Activated T-cell treated with anti-CD3 and anti-CD28 coated beads, Interleukin-2, amount 50 U/mL, for 48 hours (primary cell): ENCODE measurements at regions not wholly inside any gene's neighbourhood (a gene's known extent, or its start where the extent isn't known, plus 50 kb on each side); places are given as distances from the start of the nearest gene placed in this dataset.

ENCODE experiments used
- DNase-seq, 2 experiments: peaks; one replicate each; pipeline ENCODE4 v3.0.0-alpha.2; 2020

GRCh38 chr10:111131168-111131799 lies 54.5 kb downstream of the ADRA2A start:
- no peak for DNase-seq

DNA sequence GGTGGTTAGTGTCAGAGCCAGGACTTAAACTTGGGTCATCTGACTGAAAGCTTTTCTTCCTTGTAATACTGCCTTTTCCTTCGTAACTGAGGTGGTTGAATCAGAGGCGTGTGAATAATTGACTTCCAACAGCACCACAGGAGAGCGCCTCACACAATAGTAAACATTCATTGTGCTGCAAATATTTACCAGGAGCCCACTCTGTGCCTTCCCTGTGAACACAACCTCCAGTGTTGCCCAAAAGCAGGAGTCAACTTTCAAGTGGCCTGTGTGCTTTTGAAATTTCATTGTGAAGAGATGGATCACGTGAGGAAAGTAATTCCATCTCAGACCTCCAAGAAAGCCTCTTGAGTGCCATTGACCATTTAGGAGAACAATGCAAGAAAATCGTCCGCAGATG lies 60.2 kb downstream of the ADRA2A start:
- no peak for DNase-seq

- DNase-seq: no peak
Observed at GRCh38 chr10:111137587-111137986, 60.8 kb downstream of the ADRA2A start.

DNA sequence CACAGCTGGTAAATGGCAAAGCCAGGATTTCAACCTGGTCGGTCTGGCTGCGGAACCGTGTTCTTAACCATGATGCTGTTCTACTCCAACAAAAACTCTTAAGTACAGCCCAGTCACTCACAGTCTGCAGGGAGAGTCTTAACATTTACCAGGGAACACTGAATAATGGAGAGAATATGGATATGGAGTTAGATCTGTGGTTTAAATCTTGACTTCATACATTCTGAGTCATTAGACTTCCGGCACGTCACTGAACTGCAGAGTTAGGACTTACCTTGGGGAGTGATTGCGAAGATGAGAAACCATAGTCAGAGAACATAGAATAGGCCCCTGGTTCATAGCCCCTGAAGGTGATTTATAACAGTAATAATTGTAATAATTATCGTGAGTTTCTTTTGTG lies 61.7 kb downstream of the ADRA2A start:
- no peak for DNase-seq

GRCh38 chr10:111139567-111139966 lies 62.7 kb downstream of the ADRA2A start:
- DNase-seq: no peak

GRCh38 chr10:111142092-111142768 lies 65.4 kb downstream of the ADRA2A start:
- no peak for DNase-seq

- no peak for DNase-seq
Observed at GRCh38 chr10:111146025-111146640, 69.3 kb downstream of the ADRA2A start.

DNA sequence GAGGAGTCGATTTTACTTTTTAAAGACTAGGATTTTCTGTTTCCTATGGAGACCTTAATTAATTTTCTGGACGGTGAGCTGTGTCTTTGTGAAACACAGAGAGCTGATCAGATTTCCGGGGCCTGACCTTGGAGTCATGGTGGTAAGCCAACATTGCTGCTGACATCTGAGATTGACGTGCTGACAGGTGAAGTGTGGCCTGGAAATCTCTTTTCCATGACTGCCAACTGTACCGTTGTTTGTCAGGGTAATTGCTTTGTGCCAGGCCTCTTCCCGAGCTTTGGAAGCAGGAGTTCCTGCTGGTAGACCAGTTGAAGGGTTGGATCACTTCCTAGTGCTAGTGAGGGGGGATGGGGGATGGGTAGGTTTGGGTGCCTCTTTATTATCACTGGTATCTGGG lies 71.2 kb downstream of the ADRA2A start:
- no peak for DNase-seq

- DNase-seq: no peak
Observed at GRCh38 chr10:111148440-111148839, 71.6 kb downstream of the ADRA2A start.

GRCh38 chr10:111150691-111151090 lies 73.9 kb downstream of the ADRA2A start:
- no peak for DNase-seq

DNA sequence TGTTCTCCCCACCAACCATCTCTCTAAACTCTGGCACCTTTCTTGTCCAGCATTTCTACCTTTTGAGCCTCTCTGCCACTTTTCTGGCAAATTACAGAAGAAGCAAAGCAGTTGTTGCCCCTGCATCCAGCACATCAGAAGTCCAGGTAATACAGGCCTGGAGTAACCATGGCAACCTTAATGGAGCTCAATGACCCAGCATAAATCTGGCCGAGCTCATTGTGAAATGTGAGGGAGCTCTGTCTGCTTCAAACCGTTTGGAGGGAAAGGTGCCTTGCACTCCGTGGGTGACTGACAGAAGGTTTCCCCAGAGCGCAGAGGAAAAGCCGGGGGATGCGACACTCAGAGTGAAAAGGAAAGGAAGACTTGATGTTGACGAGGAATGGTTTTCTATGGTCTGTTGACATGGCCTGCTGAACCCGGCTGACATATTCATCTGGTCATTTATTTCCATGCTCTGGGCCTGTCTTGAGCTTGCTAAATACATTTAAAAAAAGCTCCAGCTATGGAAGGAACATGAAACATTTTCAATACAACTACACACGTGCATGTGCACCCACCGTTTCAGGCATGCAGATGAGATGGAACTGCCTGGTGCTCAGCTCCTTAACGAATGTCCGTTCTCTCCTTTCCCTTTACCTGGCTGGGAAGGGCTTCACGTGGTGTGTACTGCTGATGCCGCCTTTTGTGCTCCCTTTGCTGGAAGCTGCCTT lies 74.9 kb downstream of the ADRA2A start:
- DNase-seq: no peak

GRCh38 chr10:111156754-111157153 lies 79.9 kb downstream of the ADRA2A start:
- no peak for DNase-seq

- no peak for DNase-seq
Observed at GRCh38 chr10:111158595-111158994, 81.8 kb downstream of the ADRA2A start.

GRCh38 chr10:111161109-111161874 lies 84.5 kb downstream of the ADRA2A start:
- DNase-seq: no peak

GRCh38 chr10:111171183-111171582 lies 94.4 kb downstream of the ADRA2A start:
- no peak for DNase-seq

- no peak for DNase-seq
Observed at GRCh38 chr10:111175787-111176186, 99.0 kb downstream of the ADRA2A start.

- no peak for DNase-seq
Observed at GRCh38 chr10:111177379-111177778, 100.5 kb downstream of the ADRA2A start.

DNA sequence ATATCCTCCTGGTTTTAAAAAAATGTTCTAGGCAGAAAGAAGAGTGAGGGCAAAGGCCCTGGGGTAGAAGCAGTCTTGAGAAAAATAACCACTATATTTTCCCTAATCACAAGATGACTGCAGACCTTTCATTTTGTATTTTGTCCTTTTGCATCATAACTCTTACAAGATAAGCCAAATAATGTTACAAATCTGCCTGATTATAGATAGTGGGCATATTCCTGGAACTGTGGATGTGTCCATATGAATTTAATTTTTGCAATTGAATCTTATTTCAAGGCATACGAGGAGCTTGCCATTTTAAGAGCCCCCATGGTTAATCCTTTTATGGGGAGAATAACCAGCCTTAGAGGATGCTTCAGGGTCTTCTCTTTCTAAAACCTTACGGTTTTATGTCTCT lies 102.7 kb downstream of the ADRA2A start:
- DNase-seq: no peak

DNA sequence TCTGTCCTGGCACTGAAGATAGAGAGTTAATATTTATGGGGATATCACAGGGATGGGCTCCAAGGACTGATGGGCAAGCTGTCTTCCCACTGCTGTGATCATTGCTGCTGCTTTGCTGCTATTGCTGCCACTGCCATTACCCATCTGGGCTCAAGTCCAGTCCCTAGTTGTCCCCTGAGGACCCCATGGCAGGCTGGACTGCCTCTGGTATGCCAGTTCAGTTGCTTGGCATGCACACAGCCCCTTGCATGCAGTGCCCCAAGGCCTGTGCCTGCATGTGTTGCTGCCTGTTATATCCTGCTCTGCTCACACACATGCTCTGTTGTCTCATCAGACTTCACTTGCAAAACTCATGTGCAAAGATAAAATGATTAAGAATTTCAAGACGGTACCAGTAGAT lies 109.5 kb downstream of the ADRA2A start:
- DNase-seq: no peak

GRCh38 chr10:111187096-111187495 lies 110.3 kb downstream of the ADRA2A start:
- no peak for DNase-seq

DNA sequence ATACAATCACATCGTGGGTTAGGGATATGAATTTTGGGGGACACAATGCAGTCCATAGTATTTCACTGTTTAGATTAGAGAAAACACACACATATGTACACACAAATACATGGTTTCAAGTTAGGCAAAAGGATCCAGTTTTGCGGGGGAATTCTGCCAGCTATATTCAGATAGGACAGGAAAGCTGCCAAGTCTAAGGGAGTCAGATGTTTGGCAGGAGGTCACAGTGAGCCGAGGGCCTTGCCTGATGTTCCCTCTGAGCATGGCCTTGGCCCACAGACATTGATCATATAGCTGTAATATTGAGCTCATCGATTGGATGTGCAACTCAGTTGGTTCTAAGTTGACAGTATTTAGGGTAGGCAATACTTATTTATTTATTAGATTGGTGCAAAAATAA lies 122.8 kb downstream of the ADRA2A start:
- DNase-seq: no peak

GRCh38 chr10:111200505-111201186 lies 123.8 kb downstream of the ADRA2A start:
- DNase-seq: no peak
